Left lung (tissue), 4 donors: ENCODE measurements at regions not wholly inside any gene's neighbourhood (a gene's known extent, or its start where the extent isn't known, plus 50 kb on each side); places are given as distances from the start of the nearest gene placed in this dataset.

Experiments
- ATAC-seq: fragments of 200-7000 bp; cut with Tn5 transposase; one replicate; pipeline ENCODE4 v1.9.1; 2020; ENCODE audit warnings: moderate library complexity
- DNase-seq, 4 donors: peaks; one replicate each; pipeline ENCODE4 v3.0.0-alpha.2; 2013 to 2020
- H3K27ac ChIP-seq, 2 donors: fragments of 200-600 bp; sonication (generic) in 1 of 2; one replicate each; pipeline versions ENCODE4 v1.5.0 to v1.8.0; 2020 to 2021
- H3K27me3 ChIP-seq, 2 donors: fragments of 200-600 bp; sonication (generic) in 1 of 2; one replicate each; pipeline versions ENCODE4 v1.5.0 to v1.8.0; 2020 to 2021
- H3K36me3 ChIP-seq, 2 donors: fragments of 200-600 bp; sonication (generic) in 1 of 2; one replicate each; pipeline versions ENCODE4 v1.5.0 to v1.8.0; 2020 to 2021
- H3K4me1 ChIP-seq, 2 donors: fragments of 200-600 bp; one replicate each; pipeline ENCODE4 v1.8.0; 2021
- H3K4me3 ChIP-seq, 2 donors: fragments of 200-600 bp; sonication (generic) in 1 of 2; one replicate each; pipeline versions ENCODE4 v1.5.0 to v1.8.0; 2020 to 2021; ENCODE audit warnings: mild to moderate bottlenecking in 1 of 2
- H3K9me3 ChIP-seq, 2 donors: fragments of 200-600 bp; sonication (generic) in 1 of 2; one replicate each; pipeline versions ENCODE4 v1.5.0 to v1.8.0; 2020 to 2021
- intact Hi-C, 2 donors: fragments of 100-400 bp; cut with DNase I; formaldehyde crosslinking; loops; one replicate each; pipeline versions ENCODE4 v1.11.2 to v1.14.2; 2022
- TF ChIP-seq, protein P1 (sequence below), 2 donors: fragments of 200-600 bp; sonication (generic) in 1 of 2; IDR thresholded peaks; one replicate each; pipeline versions ENCODE4 v1.5.0 to v1.8.0; 2021; ENCODE audit warnings: antibody characterized with exemption in 2 of 2
- donor health status: DM: no; HTN: yes; CAD: no.
- donor health status: DM: no; HTN: no; CAD: no.

DNA sequence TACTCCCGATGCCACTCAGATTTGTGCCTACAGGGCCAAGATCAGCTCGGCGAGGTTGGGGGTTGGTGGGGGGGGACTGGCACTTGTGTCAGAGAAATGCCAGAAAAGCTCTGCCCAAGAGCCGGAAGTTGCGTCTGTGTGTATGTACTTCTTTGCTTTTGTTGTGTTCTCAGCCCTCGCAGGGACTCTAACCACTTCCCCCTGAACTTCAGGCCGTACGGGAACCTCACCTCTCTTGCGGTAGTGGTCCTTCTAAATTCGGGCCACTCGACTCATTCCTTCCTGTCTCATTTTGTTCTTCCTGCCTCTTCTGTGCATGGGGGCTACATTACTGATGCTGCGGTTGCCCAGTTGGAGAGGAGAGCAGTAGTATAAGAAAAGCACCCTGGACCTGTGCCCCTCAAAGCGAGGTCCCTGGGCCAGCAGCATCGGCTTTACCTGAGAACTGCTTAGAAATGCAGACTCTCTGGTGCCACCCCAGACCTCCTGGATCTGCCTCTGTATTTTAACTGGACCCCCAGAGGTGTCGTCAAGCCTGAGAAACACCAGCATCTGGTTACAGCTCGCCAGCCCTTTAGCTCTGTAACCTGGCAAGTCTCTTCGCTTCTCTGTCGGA lies 146.3 kb upstream of the RPS6KA3 start:
- DNase-seq (peak in 1 of 4 donors; percentile 34), ATAC-seq (no peak)
- H3K36me3 ChIP-seq = no peaks in the 10 kb centered on the region
- intact Hi-C loops = no loop called here
- peak overlapping the region in 1 of 2 donors; percentile 76 for H3K27ac ChIP-seq
- H3K27me3 ChIP-seq = no peaks in the 10 kb centered on the region
- no peak overlapping the region for H3K4me3 ChIP-seq
- TF ChIP-seq, protein P1, sequence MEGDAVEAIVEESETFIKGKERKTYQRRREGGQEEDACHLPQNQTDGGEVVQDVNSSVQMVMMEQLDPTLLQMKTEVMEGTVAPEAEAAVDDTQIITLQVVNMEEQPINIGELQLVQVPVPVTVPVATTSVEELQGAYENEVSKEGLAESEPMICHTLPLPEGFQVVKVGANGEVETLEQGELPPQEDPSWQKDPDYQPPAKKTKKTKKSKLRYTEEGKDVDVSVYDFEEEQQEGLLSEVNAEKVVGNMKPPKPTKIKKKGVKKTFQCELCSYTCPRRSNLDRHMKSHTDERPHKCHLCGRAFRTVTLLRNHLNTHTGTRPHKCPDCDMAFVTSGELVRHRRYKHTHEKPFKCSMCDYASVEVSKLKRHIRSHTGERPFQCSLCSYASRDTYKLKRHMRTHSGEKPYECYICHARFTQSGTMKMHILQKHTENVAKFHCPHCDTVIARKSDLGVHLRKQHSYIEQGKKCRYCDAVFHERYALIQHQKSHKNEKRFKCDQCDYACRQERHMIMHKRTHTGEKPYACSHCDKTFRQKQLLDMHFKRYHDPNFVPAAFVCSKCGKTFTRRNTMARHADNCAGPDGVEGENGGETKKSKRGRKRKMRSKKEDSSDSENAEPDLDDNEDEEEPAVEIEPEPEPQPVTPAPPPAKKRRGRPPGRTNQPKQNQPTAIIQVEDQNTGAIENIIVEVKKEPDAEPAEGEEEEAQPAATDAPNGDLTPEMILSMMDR (IDR thresholded peaks at IDR 0.05) = no peak
- H3K4me1 ChIP-seq = peaks cover 0 to 3% of the 10 kb centered on the region in 2 donors
- H3K9me3 ChIP-seq = no peaks in the 10 kb centered on the region

DNA sequence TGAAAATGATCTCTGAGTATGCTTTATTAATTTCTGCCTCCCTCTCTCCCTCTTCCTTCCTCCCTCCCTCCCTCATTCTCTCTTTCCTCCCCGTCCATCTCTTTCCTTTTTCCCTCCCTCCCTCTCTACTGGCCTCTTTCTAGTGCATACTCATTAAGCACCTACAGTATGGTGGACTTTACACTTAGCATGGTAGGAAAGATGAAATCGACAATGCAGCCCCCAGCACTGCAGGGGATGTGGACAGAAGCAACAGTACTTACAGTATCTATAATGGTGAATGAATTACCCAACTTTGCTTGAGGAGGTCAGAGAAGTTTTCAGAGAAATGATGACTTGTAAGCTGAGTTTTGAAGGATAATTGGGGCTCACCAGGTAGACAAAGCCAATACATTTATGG lies 143.8 kb upstream of the RPS6KA3 start:
- no peak for ATAC-seq
- intact Hi-C loops = no loop called here
- no peak overlapping the region for H3K4me3 ChIP-seq
- H3K36me3 ChIP-seq = no peaks in the 10 kb centered on the region
- no peaks in the 10 kb centered on the region for H3K9me3 ChIP-seq
- H3K27me3 ChIP-seq = no peaks in the 10 kb centered on the region
- H3K27ac ChIP-seq = no peak overlapping the region
- TF ChIP-seq, protein P1 (IDR thresholded peaks at IDR 0.05) = no peak
- no peak for DNase-seq
- peaks cover 0 to 3% of the 10 kb centered on the region in 2 donors for H3K4me1 ChIP-seq

DNA sequence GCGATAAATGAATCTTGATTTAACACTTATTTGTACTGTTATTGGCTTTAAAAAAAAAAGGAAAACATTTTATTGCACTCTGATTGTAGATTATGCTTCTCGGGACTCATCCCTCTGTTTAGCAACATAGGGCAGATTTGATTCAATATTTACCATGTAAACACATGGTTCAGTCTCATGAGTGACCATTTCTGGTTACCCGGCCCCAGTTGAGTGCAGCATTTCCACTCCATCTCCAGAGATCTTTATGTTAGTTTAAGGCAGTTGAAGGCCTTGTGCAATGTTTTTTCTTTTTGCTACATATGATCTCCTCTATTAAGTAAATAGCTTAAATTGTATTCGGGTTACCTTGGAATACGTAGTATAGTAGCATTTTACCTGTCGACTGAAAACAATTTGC lies 143.3 kb upstream of the RPS6KA3 start:
- H3K27ac ChIP-seq = no peak overlapping the region
- peaks cover 0 to 3% of the 10 kb centered on the region in 2 donors for H3K4me1 ChIP-seq
- H3K4me3 ChIP-seq = no peak overlapping the region
- DNase-seq (no peak), ATAC-seq (no peak)
- H3K9me3 ChIP-seq = no peaks in the 10 kb centered on the region
- intact Hi-C loops = no loop called here
- no peaks in the 10 kb centered on the region for H3K36me3 ChIP-seq
- no peaks in the 10 kb centered on the region for H3K27me3 ChIP-seq
- TF ChIP-seq, protein P1 (IDR thresholded peaks at IDR 0.05) = no peak

DNA sequence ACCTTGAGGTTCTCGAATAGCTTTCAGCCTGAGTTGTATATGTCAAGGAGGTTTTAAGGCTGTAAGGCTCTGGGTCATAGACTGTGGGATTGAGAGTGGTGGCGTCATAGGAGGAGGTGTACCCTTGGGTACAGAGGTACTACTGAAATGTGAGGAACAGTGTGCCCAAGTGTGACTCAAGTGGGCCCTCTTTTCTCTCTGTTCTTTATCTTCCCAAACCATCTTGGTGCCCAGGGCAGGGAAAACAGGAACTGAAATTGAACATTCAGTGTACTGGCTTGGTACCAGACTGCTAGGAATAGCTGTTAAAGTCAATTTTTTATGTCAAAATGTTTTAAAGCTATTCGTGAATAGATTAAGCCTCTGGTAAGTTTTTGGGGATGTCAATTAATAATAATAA lies 136.2 kb upstream of the RPS6KA3 start:
- Histone ChIP-seq H3K4me3 (no peak overlapping the region), H3K27me3 (no peaks in the 10 kb centered on the region), H3K9me3 (no peaks in the 10 kb centered on the region), H3K4me1 (no peaks in the 10 kb centered on the region), H3K36me3 (no peaks in the 10 kb centered on the region), H3K27ac (no peak overlapping the region)
- ATAC-seq (no peak), DNase-seq (no peak)
- TF ChIP-seq, protein P1 (IDR thresholded peaks at IDR 0.05) = no peak
- intact Hi-C loops = no loop called here

DNA sequence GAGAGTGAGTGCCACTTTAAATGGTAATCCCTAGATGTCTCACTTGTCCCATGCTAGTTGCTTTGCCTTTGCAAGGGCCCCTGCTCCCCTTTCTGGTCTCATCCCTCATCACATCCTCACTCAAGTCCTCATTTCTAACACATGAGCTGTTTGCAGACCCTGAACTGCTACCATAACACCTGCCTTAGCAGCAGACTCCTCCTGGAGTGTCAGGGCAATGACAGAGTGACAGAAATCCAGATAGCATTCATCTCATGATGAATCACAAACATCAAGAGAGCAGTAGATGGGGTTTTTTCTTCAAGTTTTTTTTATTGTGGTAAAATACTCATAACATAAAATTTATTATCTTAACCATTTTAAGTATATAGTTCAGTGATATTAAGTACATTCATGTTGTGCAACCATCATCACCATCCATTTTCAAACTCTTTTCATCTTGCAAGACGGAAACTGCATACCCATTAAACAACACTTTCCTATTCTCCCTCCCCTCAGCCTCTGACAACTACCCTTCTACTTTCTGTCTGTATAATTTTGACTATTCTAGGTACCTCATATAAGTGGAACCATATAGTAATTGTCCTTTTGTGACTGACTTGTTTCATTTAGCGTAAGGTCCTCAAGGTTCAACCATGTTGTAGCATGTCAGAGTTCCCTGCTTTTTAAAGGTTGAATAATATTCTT lies 133.2 kb upstream of the RPS6KA3 start:
- TF ChIP-seq, protein P1 (IDR thresholded peaks at IDR 0.05) = no peak
- no peak for ATAC-seq
- intact Hi-C loops = no loop called here
- no peak overlapping the region for H3K27ac ChIP-seq
- H3K9me3 ChIP-seq = no peaks in the 10 kb centered on the region
- H3K36me3 ChIP-seq = no peaks in the 10 kb centered on the region
- H3K4me3 ChIP-seq = no peak overlapping the region
- no peaks in the 10 kb centered on the region for H3K27me3 ChIP-seq
- no peaks in the 10 kb centered on the region for H3K4me1 ChIP-seq
- no peak for DNase-seq
